Uterus (tissue), 2 donors: ENCODE measurements at regions not wholly inside any gene's neighbourhood (a gene's known extent, or its start where the extent isn't known, plus 50 kb on each side); places are given as distances from the start of the nearest gene placed in this dataset.

Experiments used
- CTCF ChIP-seq, 4 experiments: fragments of 200-600 bp in 2 of 4; fragments of 450-650 bp in 2 of 4; sonication (generic) in 2 of 4; IDR thresholded peaks; one replicate each; pipeline ENCODE4 v1.5.1; 2016 to 2019; ENCODE audit warnings: antibody characterized with exemption in 4 of 4, mild to moderate bottlenecking in 2 of 4, moderate library complexity in 1 of 4
- POLR2A ChIP-seq, 2 donors: fragments of 450-650 bp; IDR thresholded peaks; one replicate each; pipeline ENCODE4 v1.6.1; 2016; ENCODE audit warnings: antibody characterized with exemption in 2 of 2, mild to moderate bottlenecking in 1 of 2, moderate library complexity in 1 of 2

GRCh38 chr4:156238171-156238570 lies 284.5 kb upstream of the CTSO start:
- no peak for TF ChIP-seq CTCF (IDR thresholded peaks at IDR 0.05)
- no peak for TF ChIP-seq POLR2A (IDR thresholded peaks at IDR 0.05)
